GM10266 (cell line): ENCODE measurements at regions not wholly inside any gene's neighbourhood (a gene's known extent, or its start where the extent isn't known, plus 50 kb on each side); places are given as distances from the start of the nearest gene placed in this dataset.

Source experiments
- DNase-seq: peaks from one replicate; pipeline ENCODE4 v3.0.0; 2012; ENCODE audit errors: extremely low spot score
- TF ChIP-seq, protein P1 (sequence below): IDR thresholded peaks from 2 replicates; pipeline ENCODE4 v1.5.1; 2012; ENCODE audit warnings: mild to moderate bottlenecking, low read depth; ENCODE audit not compliant: control insufficient read depth, insufficient read depth; ENCODE audit errors: missing control alignments

GRCh38 chr10:8138471-8138870, 84.0 kb downstream of the GATA3 start:
- TF ChIP-seq, protein P1, sequence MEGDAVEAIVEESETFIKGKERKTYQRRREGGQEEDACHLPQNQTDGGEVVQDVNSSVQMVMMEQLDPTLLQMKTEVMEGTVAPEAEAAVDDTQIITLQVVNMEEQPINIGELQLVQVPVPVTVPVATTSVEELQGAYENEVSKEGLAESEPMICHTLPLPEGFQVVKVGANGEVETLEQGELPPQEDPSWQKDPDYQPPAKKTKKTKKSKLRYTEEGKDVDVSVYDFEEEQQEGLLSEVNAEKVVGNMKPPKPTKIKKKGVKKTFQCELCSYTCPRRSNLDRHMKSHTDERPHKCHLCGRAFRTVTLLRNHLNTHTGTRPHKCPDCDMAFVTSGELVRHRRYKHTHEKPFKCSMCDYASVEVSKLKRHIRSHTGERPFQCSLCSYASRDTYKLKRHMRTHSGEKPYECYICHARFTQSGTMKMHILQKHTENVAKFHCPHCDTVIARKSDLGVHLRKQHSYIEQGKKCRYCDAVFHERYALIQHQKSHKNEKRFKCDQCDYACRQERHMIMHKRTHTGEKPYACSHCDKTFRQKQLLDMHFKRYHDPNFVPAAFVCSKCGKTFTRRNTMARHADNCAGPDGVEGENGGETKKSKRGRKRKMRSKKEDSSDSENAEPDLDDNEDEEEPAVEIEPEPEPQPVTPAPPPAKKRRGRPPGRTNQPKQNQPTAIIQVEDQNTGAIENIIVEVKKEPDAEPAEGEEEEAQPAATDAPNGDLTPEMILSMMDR, result no peak
- no peak for DNase-seq

GRCh38 chr10:8144496-8144895, 90.0 kb downstream of the GATA3 start:
- no peak for DNase-seq
- TF ChIP-seq, protein P1, result no peak

DNA sequence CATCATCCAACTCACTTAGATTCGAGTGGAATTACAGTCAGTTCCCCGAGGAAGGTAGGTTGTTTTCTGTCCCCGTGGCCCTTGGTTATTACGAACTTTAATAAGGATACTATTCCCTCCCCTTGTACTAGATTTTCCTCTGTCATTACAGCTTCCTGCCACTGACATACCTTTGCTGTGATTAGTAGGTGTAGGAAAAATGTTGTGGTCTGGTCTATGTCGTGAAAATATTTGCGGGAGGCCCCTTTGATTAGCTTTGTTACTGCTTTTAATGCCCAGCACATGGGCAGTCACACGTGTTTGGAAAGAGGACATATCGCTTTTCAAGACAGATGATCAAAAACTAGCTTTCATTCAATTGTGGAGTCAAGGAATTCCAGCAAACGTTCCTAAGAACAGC, 92.2 kb downstream of the GATA3 start:
- no peak for DNase-seq
- TF ChIP-seq, protein P1, result no peak

DNA sequence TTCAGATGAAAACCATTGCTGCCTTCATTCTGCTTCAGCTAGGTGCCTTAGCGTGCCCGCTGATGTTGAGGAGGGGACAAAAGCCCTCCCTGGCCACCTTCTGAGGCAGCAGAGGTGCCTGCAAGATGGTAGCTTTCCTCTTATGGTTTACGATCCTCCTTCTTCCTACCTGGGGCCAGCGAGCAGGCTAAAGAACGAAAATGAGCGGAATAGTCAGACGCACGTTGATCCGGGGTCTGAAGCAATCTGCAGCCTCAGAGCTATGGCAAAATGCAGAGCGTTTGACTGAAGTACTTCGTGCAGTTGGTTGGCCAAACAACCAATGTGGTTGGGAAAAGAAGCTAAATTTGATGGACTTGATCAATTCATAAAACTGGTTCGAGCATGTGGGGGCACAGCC, 95.5 kb downstream of the GATA3 start:
- TF ChIP-seq, protein P1, result no peak
- DNase-seq, result no peak

- DNase-seq, result no peak
- TF ChIP-seq, protein P1, result no peak
These were observed 96.0 kb downstream of the GATA3 start for GRCh38 chr10:8150401-8150905.

DNA sequence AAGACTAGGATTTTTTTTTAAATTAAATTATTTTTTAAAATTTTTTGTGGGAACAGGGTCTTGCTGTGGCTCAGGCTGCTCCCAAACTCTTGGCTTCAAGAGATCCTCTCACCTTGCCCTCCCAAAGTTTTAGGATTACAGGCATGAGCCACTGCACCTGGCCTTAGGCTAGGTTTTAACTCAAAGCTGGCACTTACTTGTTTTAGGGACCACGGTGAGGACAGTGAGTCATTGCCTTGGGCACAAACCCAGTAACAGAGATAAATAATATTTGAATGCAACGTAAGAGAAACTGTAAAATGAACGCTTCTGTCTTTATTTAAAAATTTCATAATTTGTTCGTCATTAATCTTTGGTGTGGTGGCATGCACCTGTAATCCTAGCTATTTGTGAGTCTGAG, 96.6 kb downstream of the GATA3 start:
- TF ChIP-seq, protein P1, result no peak
- no peak for DNase-seq

DNA sequence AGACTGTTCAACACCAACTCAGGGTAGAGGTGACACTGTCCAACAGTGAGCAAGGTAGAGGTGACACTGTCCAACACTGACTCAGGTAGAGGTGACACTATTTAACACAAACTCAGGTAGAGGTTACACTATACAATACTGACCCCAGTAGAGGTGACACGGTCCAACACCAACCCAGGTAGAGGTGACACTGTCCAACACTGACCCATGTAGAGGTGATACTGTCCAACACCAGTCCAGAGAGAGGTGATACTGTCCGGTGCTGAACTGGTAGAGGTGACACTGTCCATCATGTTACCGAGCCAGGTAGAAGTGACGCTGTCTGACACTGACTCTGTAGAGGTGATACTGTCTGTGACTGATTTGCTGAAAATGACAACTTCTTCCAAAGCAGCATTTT, 102.4 kb downstream of the GATA3 start:
- TF ChIP-seq, protein P1, result no peak
- no peak for DNase-seq
